Prostate gland (tissue), 2 donors: ENCODE measurements at regions not wholly inside any gene's neighbourhood (a gene's known extent, or its start where the extent isn't known, plus 50 kb on each side); places are given as distances from the start of the nearest gene placed in this dataset.

Experiments
- POLR2A ChIP-seq: fragments of 450-650 bp; IDR thresholded peaks from one replicate; pipeline ENCODE4 v1.6.1; 2016; ENCODE audit warnings: antibody characterized with exemption, mild to moderate bottlenecking
- POLR2AphosphoS5 ChIP-seq: sonication (generic); formaldehyde crosslinking; IDR thresholded peaks from one replicate; pipeline ENCODE4 v1.6.1; 2017; ENCODE audit warnings: antibody characterized with exemption
- TF ChIP-seq, protein P1 (sequence below), 4 experiments: fragments of 200-600 bp in 2 of 4; fragments of 450-650 bp in 2 of 4; sonication (generic) in 2 of 4; IDR thresholded peaks; 1 replicate in 3 of 4; 2 replicates in 1 of 4; pipeline ENCODE4 v1.5.1; 2016 to 2019; ENCODE audit warnings: antibody characterized with exemption in 4 of 4, mild to moderate bottlenecking in 2 of 4, moderate library complexity in 2 of 4

DNA sequence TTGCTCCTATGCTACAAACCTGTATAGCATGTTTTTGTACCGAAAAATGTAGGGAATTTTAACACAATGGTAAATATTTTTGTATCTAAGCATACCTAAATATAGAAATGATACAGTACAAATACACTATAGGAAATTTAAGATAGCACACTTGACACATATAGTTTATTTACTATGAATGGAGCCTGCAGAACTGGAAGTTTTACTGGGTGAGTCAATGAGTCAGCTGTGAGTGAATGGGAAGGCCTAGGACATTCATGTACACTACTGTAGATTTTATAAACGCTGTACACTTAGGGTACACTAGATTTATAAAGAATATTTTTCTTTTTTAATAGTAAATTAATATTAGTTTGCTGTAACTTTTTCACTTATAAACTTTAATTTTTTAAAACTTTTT lies 707.7 kb upstream of the EPHA6 start:
- TF ChIP-seq POLR2AphosphoS5 = no peak
- no peak for TF ChIP-seq POLR2A
- TF ChIP-seq, protein P1, sequence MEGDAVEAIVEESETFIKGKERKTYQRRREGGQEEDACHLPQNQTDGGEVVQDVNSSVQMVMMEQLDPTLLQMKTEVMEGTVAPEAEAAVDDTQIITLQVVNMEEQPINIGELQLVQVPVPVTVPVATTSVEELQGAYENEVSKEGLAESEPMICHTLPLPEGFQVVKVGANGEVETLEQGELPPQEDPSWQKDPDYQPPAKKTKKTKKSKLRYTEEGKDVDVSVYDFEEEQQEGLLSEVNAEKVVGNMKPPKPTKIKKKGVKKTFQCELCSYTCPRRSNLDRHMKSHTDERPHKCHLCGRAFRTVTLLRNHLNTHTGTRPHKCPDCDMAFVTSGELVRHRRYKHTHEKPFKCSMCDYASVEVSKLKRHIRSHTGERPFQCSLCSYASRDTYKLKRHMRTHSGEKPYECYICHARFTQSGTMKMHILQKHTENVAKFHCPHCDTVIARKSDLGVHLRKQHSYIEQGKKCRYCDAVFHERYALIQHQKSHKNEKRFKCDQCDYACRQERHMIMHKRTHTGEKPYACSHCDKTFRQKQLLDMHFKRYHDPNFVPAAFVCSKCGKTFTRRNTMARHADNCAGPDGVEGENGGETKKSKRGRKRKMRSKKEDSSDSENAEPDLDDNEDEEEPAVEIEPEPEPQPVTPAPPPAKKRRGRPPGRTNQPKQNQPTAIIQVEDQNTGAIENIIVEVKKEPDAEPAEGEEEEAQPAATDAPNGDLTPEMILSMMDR (IDR thresholded peaks at IDR 0.05) = no peak
